Calu3 (cell line): ENCODE measurements at regions not wholly inside any gene's neighbourhood (a gene's known extent, or its start where the extent isn't known, plus 50 kb on each side); places are given as distances from the start of the nearest gene placed in this dataset.

Experiments used
- BruUV-seq: library from RNA; stranded (reverse); fragments of 400-500 nt; replicated peaks from 2 replicates; lab custom pipeline; 2021; lab: Mats Ljungman, UMichigan
- CTCF ChIA-PET: fragments of 300-600 bp; sonication (Branson Sonifier 250); formaldehyde crosslinking; loops from one replicate; lab custom pipeline; 2022; ENCODE audit warnings: antibody characterized with exemption; lab: Charles Lee
- DNase-seq: peaks from one replicate; pipeline ENCODE4 v3.0.0; 2022
- H3K27ac Mint-ChIP-seq: one replicate; pipeline ENCODE4 v1.8.0; 2022; ENCODE audit warnings: mixed read lengths; ENCODE audit not compliant: unreplicated experiment
- H3K27me3 Mint-ChIP-seq: one replicate; pipeline ENCODE4 v1.8.0; 2022; ENCODE audit warnings: mixed read lengths; ENCODE audit not compliant: unreplicated experiment
- H3K36me3 Mint-ChIP-seq: one replicate; pipeline ENCODE4 v1.8.0; 2022; ENCODE audit warnings: mild to moderate bottlenecking, moderate library complexity, mixed read lengths; ENCODE audit not compliant: insufficient read depth, unreplicated experiment
- H3K4me1 Mint-ChIP-seq: one replicate; pipeline ENCODE4 v1.8.0; 2022; ENCODE audit warnings: mild to moderate bottlenecking, low read depth, mixed read lengths; ENCODE audit not compliant: unreplicated experiment
- H3K4me3 Mint-ChIP-seq: one replicate; pipeline ENCODE4 v1.8.0; 2022; ENCODE audit warnings: mild to moderate bottlenecking, low read depth, moderate library complexity, mixed read lengths; ENCODE audit not compliant: unreplicated experiment
- H3K9me3 Mint-ChIP-seq: one replicate; pipeline ENCODE4 v1.8.0; 2022; ENCODE audit warnings: low read depth, mixed read lengths; ENCODE audit not compliant: unreplicated experiment
- intact Hi-C: fragments of 100-400 bp; cut with micrococcal nuclease; formaldehyde crosslinking; loops from one replicate; pipeline ENCODE4 v1.10.0; 2022; ENCODE audit not compliant: unreplicated experiment
- TF ChIP-seq, protein P1 (sequence below): fragments of 200-600 bp; IDR thresholded peaks from one replicate; pipeline ENCODE4 v1.8.0; 2022; ENCODE audit warnings: antibody characterized with exemption; ENCODE audit not compliant: unreplicated experiment

DNA sequence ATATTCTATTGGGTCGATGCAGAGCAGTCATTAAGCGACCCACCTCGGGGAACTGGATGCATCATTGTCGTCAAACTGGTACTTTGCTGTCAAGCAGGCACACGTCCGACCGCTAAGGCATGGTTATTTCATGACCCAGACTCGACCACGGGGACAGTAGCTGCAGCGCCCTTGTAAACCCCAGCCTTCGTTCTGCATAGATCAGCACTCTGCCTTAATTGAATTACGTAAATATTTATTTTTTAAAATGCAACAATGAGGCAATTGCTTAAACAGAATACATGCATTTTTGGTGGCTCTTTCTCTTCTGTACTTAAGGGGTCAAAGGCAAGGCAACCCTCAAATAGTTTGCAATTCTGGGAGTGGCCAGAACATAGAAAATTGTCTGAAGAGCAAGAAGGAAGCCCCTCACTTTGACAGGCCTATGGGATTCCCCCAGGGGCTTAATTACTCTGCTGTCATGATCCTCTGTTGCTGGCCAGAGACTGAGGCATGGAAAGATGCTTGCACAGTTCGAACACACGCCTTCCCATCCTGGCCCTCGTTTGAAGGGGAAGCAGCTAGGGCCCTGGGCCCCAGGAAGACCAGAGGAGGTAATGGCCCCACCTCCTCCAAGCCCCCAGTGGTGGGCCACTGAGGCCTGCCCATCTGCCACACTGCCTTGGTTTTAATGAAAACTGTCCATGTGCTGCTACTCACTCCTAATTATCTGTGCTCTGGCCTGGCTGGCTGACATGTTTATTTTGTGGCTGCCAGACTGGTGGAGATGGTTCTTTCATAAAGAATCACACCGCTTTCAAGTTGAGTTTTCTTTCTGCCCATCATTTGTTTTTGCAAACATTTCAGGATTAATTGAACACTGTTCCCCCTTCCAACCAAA is 169.7 kb upstream of the MAST4 start:
- no peak for DNase-seq
- CTCF ChIA-PET, result interaction anchor here (0.6 to 1.4 kb wide), 2 partner anchors 121 to 125 kb away, joined by 3 read pairs; no protein-coding TSS in a partner anchor
- intact Hi-C loops, result no loop called here
- H3K4me3 Mint-ChIP-seq, result no peak overlapping the region
- no peaks in the 10 kb centered on the region for H3K36me3 Mint-ChIP-seq
- H3K9me3 Mint-ChIP-seq, result peaks cover 2% of the 10 kb centered on the region
- no peaks in the 10 kb centered on the region for H3K4me1 Mint-ChIP-seq
- peaks cover 36% of the 10 kb centered on the region for H3K27me3 Mint-ChIP-seq
- no peak overlapping the region for H3K27ac Mint-ChIP-seq
- TF ChIP-seq, protein P1, sequence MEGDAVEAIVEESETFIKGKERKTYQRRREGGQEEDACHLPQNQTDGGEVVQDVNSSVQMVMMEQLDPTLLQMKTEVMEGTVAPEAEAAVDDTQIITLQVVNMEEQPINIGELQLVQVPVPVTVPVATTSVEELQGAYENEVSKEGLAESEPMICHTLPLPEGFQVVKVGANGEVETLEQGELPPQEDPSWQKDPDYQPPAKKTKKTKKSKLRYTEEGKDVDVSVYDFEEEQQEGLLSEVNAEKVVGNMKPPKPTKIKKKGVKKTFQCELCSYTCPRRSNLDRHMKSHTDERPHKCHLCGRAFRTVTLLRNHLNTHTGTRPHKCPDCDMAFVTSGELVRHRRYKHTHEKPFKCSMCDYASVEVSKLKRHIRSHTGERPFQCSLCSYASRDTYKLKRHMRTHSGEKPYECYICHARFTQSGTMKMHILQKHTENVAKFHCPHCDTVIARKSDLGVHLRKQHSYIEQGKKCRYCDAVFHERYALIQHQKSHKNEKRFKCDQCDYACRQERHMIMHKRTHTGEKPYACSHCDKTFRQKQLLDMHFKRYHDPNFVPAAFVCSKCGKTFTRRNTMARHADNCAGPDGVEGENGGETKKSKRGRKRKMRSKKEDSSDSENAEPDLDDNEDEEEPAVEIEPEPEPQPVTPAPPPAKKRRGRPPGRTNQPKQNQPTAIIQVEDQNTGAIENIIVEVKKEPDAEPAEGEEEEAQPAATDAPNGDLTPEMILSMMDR, result no peak
- BruUV-seq, result no TSS peak

DNA sequence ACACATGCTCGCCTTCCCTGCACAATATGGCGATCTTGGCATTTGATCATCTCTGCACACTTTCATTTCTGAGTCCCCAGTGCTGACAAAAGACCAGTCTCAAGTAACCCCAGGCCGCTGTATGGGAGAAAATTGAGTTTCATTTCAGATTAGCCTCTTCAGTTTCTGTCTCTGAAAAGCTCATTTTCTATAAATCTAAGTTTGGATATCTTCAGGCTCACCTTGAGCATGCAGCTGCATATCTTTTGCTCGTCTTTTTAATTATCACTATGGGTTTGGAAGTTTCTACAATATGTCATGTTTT is 169.1 kb upstream of the MAST4 start:
- H3K27ac Mint-ChIP-seq, result no peak overlapping the region
- H3K4me1 Mint-ChIP-seq, result no peaks in the 10 kb centered on the region
- DNase-seq, result no peak
- TF ChIP-seq, protein P1, result no peak
- H3K36me3 Mint-ChIP-seq, result no peaks in the 10 kb centered on the region
- H3K4me3 Mint-ChIP-seq, result no peak overlapping the region
- intact Hi-C loops, result no loop called here
- peaks cover 36% of the 10 kb centered on the region for H3K27me3 Mint-ChIP-seq
- no TSS peak for BruUV-seq
- peaks cover 2% of the 10 kb centered on the region for H3K9me3 Mint-ChIP-seq
- CTCF ChIA-PET, result interaction anchor here (0.6 to 1.4 kb wide), 2 partner anchors 121 to 125 kb away, joined by 3 read pairs; no protein-coding TSS in a partner anchor

DNA sequence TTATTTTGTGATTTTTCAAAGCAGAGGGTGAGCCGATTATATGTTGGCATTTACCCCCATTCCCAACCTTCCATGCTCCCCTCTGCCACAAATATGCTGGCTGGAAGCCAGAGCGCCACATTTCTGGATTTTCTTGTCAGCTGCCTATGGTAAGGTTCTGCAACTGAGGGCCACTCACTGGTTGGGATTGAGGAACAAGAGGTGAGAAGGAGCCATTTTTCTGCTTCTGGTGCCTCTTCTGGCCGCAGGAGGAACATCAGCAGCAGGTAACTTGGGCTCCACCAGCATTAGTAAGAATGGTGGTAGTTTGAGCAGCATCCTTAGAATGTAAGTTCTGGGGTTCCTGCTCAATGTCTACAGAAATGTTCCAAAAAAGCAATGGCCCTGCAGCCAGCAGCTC is 159.5 kb upstream of the MAST4 start:
- intact Hi-C loops, result no loop called here
- Mint-ChIP-seq H3K9me3 (no peaks in the 10 kb centered on the region), H3K4me3 (no peak overlapping the region), H3K27ac (no peak overlapping the region), H3K27me3 (peaks cover 23% of the 10 kb centered on the region), H3K4me1 (no peaks in the 10 kb centered on the region), H3K36me3 (no peaks in the 10 kb centered on the region)
- TF ChIP-seq, protein P1, result peak; percentile 27
- BruUV-seq, result no TSS peak
- CTCF ChIA-PET, result no interaction called here
- DNase-seq, result peak; percentile 14

DNA sequence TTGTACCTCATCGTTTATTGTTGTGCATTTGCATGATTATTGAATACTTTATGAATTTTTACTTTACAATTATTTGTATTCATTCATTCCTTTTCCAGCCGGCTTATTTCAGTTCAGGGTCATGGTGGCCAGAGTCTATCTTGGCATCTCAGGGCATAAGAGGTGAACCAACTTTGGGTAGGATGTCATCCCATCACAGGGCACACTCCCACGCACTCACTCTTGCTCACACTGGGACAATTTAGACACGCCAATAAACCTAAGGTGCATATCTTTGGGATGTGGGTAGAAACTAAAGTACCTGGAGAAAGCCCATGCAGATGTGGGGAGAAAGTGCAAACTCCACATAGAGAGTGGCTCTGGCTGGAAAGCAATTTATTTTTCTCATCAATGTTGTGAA is 158.1 kb upstream of the MAST4 start:
- H3K36me3 Mint-ChIP-seq, result no peaks in the 10 kb centered on the region
- TF ChIP-seq, protein P1, result no peak
- no peaks in the 10 kb centered on the region for H3K9me3 Mint-ChIP-seq
- CTCF ChIA-PET, result no interaction called here
- H3K27ac Mint-ChIP-seq, result no peak overlapping the region
- intact Hi-C loops, result no loop called here
- H3K27me3 Mint-ChIP-seq, result peaks cover 17% of the 10 kb centered on the region
- no TSS peak for BruUV-seq
- H3K4me3 Mint-ChIP-seq, result no peak overlapping the region
- DNase-seq, result no peak
- H3K4me1 Mint-ChIP-seq, result no peaks in the 10 kb centered on the region
